A549 (cell line): ENCODE measurements at regions not wholly inside any gene's neighbourhood (a gene's known extent, or its start where the extent isn't known, plus 50 kb on each side); places are given as distances from the start of the nearest gene placed in this dataset.

Experiments used
- ATAC-seq, 2 experiments: fragments of 200-7000 bp in 1 of 2; fragments of >200 bp in 1 of 2; cut with Nextera tagmentation in 1 of 2; cut with Tn5 transposase in 1 of 2; 3 replicates each; pipeline versions ENCODE4 v1.8.0 to v1.9.1; 2018 to 2020; ENCODE audit warnings: mild to moderate bottlenecking in 1 of 2, moderate library complexity in 1 of 2
- CTCF ChIA-PET: fragments of 300-600 bp; sonication (Branson Sonifier 250); formaldehyde crosslinking; extraction: SDS; loops from one replicate; lab custom pipeline; 2021; ENCODE audit warnings: antibody characterized with exemption, inconsistent platforms; lab: Yijun Ruan, JAX
- POLR2A ChIA-PET: fragments of 350-600 bp; formaldehyde crosslinking; extraction: SDS; loops from one replicate; lab custom pipeline; 2021; ENCODE audit warnings: antibody characterized with exemption, inconsistent platforms; lab: Yijun Ruan, JAX
- DNase-seq, 2 experiments: peaks; one replicate each; pipeline versions ENCODE4 v3.0.0 to v3.0.0-alpha.2; 2011 to 2016; ENCODE audit warnings: low read depth in 1 of 2, low spot score in 1 of 2
- FAIRE-seq: peaks from 2 replicates; lab custom pipeline; 2011; peaks lifted over from hg19 to GRCh38; lab: Jason Lieb, UNC
- H3K27ac ChIP-seq, 2 experiments: fragments of >200 bp; sonication (Bioruptor Twin); formaldehyde crosslinking; 3 replicates each; pipeline ENCODE4 v1.5.1; 2016 to 2017
- H3K4me1 ChIP-seq: fragments of >200 bp; sonication (Bioruptor Twin); formaldehyde crosslinking; 3 replicates; pipeline ENCODE4 v1.6.1; 2016
- H3K4me2 ChIP-seq: fragments of >200 bp; sonication (Bioruptor Twin); formaldehyde crosslinking; 3 replicates; pipeline ENCODE4 v1.6.1; 2016
- H3K4me3 ChIP-seq: fragments of >200 bp; sonication (Bioruptor Twin); formaldehyde crosslinking; 3 replicates; pipeline ENCODE4 v1.5.1; 2016
- H3K9me3 ChIP-seq: fragments of >200 bp; sonication (Bioruptor Twin); formaldehyde crosslinking; 3 replicates; pipeline ENCODE4 v1.6.1; 2016
- BHLHE40 ChIP-seq: IDR thresholded peaks from 2 replicates; pipeline ENCODE4 v1.6.1; 2012; ENCODE audit warnings: low read depth, low read length, inconsistent platforms
- CBX2 ChIP-seq: fragments of 200-600 bp; sonication (generic); IDR thresholded peaks from 2 replicates; pipeline ENCODE4 v1.6.1; 2016; ENCODE audit warnings: low read depth, mild to moderate bottlenecking, borderline replicate concordance
- CEBPB ChIP-seq, 2 experiments: fragments of >200 bp in 1 of 2; sonication (Bioruptor Twin) in 1 of 2; formaldehyde crosslinking in 1 of 2; IDR thresholded peaks; 2 replicates each; pipeline ENCODE4 v1.6.1; 2012 to 2016
- CHD2 ChIP-seq: fragments of 150-350 bp; IDR thresholded peaks from 2 replicates; pipeline ENCODE4 v1.6.1; 2014; ENCODE audit warnings: low read length; ENCODE audit not compliant: partially characterized antibody
- HDAC2 ChIP-seq: fragments of 200-600 bp; sonication (generic); IDR thresholded peaks from 2 replicates; pipeline ENCODE4 v1.6.1; 2016
- MAFK ChIP-seq: fragments of 450-650 bp; IDR thresholded peaks from 2 replicates; pipeline ENCODE4 v1.6.1; 2014; ENCODE audit not compliant: partially characterized antibody
- MYC ChIP-seq: IDR thresholded peaks from 2 replicates; pipeline ENCODE4 v1.6.1; 2012; ENCODE audit warnings: mild to moderate bottlenecking, inconsistent platforms, low read length, improper control_type of control experiment, borderline replicate concordance
- TP53 ChIP-seq: fragments of 250-450 bp; sonication (Bioruptor Pico); IDR thresholded peaks from 2 replicates; pipeline ENCODE4 v1.5.0; 2021; ENCODE audit warnings: mild to moderate bottlenecking, moderate library complexity
- ZSCAN20 ChIP-seq: fragments of 250-450 bp; sonication (Bioruptor Pico); IDR thresholded peaks from 2 replicates; pipeline ENCODE4 v1.8.0; 2022; ENCODE audit warnings: mild to moderate bottlenecking, moderate library complexity
- WGBS: methylation state at CpG from one replicate; pipeline ENCODE4 v1.1.6; 2017; ENCODE audit errors: missing lambda C conversion rate; 5-methylcytosine and 5-hydroxymethylcytosine counted together
- TF ChIP-seq, protein P1 (sequence below): fragments of >200 bp; sonication (Bioruptor Twin); formaldehyde crosslinking; IDR thresholded peaks from 3 replicates; pipeline ENCODE4 v1.5.1; 2016
- TF ChIP-seq, protein P2 (sequence below): IDR thresholded peaks from 2 replicates; pipeline ENCODE4 v1.6.1; 2012
- TF ChIP-seq, protein P3 (sequence below): IDR thresholded peaks from 2 replicates; pipeline ENCODE4 v1.6.1; 2012; ENCODE audit warnings: low read depth, borderline replicate concordance
- TF ChIP-seq, protein P4 (sequence below): fragments of 250-450 bp; sonication (Bioruptor Pico); IDR thresholded peaks from 2 replicates; pipeline ENCODE4 v1.5.0; 2021; ENCODE audit warnings: mild to moderate bottlenecking, moderate library complexity, borderline replicate concordance

DNA sequence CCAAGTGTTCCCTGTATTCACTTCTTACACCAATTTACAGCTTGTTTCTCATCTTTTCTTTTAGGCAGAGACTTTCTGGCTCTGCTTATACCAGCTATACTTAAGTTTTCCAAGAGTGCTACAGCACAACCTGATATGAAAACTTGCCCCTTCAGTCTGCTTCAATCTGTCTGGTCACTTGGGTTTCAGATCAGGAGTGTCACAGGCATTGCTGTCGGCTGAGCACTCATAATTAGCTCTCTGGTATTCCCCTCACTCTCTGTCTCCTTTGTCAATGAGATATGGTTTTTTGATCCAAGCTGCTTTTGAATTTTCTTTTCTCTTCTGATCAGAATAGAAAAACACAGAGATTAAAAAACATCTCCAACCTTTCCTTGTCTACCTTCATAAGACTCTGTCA lies 194.9 kb upstream of the UMPS start:
- CTCF ChIA-PET = interaction anchor here (0.9 kb wide), 1 partner anchor 15 kb away, joined by 3 read pairs; no protein-coding TSS in a partner anchor
- Histone ChIP-seq H3K27ac (no peak overlapping the region), H3K4me3 (no peak overlapping the region), H3K4me2 (no peak overlapping the region), H3K4me1 (no peaks in the 10 kb centered on the region), H3K9me3 (no peaks in the 10 kb centered on the region)
- POLR2A ChIA-PET = interaction anchor here (0.7 kb wide), 1 partner anchor 45 kb away, joined by 3 read pairs; no protein-coding TSS in a partner anchor
- FAIRE-seq (no peak), ATAC-seq (no peak), DNase-seq (no peak)
- WGBS = 10% methylated on average over 1 of the region's 1 CpG
- TF ChIP-seq, protein P1, sequence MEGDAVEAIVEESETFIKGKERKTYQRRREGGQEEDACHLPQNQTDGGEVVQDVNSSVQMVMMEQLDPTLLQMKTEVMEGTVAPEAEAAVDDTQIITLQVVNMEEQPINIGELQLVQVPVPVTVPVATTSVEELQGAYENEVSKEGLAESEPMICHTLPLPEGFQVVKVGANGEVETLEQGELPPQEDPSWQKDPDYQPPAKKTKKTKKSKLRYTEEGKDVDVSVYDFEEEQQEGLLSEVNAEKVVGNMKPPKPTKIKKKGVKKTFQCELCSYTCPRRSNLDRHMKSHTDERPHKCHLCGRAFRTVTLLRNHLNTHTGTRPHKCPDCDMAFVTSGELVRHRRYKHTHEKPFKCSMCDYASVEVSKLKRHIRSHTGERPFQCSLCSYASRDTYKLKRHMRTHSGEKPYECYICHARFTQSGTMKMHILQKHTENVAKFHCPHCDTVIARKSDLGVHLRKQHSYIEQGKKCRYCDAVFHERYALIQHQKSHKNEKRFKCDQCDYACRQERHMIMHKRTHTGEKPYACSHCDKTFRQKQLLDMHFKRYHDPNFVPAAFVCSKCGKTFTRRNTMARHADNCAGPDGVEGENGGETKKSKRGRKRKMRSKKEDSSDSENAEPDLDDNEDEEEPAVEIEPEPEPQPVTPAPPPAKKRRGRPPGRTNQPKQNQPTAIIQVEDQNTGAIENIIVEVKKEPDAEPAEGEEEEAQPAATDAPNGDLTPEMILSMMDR = no peak
- TF ChIP-seq TP53 (CRISPR knock-in tag) (no peak), CBX2 (no peak), HDAC2 (no peak)

DNA sequence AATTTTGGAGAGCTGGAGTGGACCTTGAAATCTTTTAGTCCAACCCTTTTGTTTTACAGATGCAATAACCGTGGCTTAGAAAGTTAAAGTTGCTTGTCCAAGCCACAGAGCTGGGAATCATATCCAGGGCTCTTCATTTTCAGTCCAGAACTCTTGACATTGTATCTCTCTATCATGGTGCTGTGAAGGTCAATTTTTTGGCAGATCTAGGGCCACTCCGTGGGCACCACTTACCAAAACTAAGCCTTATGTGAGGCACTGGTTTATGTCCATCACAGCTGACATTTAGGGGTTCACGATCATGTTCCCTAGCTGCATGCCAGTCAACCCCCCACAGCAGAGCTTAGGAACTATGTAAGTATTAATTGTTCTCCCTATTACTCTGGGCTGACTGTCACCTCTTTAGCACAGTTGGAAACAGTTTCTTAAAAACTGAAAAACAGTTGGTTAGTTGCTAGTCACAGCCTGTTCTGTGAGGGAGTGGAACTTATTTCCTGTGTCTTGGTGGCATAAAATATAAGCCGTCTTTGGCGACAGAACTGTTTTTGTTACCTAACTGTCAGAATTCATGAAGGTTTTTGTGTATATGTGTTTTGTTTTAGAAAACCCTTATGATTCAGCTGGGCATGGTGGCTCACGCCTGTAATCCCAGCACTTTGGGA lies 189.6 kb upstream of the UMPS start:
- Histone ChIP-seq H3K27ac (no peak overlapping the region), H3K4me1 (no peaks in the 10 kb centered on the region), H3K4me3 (no peak overlapping the region)
- no peak for FAIRE-seq
- POLR2A ChIA-PET = no interaction called here
- TF ChIP-seq CHD2 (no peak), MAFK (no peak), BHLHE40 (no peak)
- TF ChIP-seq, all 56 proteins: peak for 0
- CTCF ChIA-PET = interaction anchor here (0.5 to 4.4 kb wide), 5 partner anchors 10 to 889 kb away, joined by 3 to 15 read pairs (median 3); no protein-coding TSS in a partner anchor
- Histone ChIP-seq H3K4me2 (no peak overlapping the region), H3K9me3 (no peaks in the 10 kb centered on the region)
- 53% methylated on average over 6 of the region's 6 CpGs for WGBS
- DNase-seq (no peak), ATAC-seq (no peak)

DNA sequence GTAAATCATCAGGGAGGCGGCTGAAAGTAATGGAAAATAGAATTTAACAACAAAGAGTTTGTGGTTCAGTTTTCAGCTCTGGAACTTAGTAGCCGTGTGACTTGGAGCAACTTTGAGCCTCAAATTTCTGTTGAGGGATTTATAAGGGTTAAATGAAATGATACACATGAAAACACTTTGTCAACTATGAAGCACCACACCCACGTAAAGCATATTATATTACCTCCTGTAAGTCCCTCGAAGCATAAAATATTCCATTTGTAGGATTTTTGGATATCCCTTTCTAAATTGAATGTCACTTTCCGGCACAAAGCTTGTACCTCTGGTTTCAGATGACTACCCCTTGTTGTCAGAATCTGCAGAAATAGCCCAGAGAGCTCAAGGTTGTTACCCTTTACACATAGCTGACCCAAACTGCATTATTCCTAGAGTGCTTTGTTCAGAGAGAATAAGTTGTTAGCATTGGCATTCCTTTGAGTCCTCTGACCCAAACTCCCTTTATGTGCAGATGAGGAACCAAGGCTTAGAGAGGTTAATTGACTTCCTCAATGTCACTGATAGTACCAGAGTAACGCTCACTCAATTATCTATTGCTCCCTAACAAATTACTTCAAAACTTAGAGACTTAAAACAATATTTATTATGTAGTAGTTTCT lies 187.9 kb upstream of the UMPS start:
- Histone ChIP-seq H3K9me3 (no peaks in the 10 kb centered on the region), H3K4me1 (no peaks in the 10 kb centered on the region), H3K4me3 (no peak overlapping the region), H3K4me2 (no peak overlapping the region), H3K27ac (no peak overlapping the region)
- ATAC-seq = no peak
- FAIRE-seq = no peak
- TF ChIP-seq CEBPB (IDR thresholded peaks at IDR 0.05) (no peak), ZSCAN20 (CRISPR knock-in tag) (no peak), MYC (no peak)
- TF ChIP-seq, protein P2, sequence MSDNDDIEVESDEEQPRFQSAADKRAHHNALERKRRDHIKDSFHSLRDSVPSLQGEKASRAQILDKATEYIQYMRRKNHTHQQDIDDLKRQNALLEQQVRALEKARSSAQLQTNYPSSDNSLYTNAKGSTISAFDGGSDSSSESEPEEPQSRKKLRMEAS = no peak
- TF ChIP-seq, protein P3, sequence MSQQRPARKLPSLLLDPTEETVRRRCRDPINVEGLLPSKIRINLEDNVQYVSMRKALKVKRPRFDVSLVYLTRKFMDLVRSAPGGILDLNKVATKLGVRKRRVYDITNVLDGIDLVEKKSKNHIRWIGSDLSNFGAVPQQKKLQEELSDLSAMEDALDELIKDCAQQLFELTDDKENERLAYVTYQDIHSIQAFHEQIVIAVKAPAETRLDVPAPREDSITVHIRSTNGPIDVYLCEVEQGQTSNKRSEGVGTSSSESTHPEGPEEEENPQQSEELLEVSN = no peak
- TF ChIP-seq, protein P4, sequence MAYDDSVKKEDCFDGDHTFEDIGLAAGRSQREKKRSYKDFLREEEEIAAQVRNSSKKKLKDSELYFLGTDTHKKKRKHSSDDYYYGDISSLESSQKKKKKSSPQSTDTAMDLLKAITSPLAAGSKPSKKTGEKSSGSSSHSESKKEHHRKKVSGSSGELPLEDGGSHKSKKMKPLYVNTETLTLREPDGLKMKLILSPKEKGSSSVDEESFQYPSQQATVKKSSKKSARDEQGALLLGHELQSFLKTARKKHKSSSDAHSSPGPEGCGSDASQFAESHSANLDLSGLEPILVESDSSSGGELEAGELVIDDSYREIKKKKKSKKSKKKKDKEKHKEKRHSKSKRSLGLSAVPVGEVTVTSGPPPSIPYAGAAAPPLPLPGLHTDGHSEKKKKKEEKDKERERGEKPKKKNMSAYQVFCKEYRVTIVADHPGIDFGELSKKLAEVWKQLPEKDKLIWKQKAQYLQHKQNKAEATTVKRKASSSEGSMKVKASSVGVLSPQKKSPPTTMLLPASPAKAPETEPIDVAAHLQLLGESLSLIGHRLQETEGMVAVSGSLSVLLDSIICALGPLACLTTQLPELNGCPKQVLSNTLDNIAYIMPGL (CRISPR knock-in tag) = no peak
- ChIA-PET CTCF (interaction anchor here (0.6 to 4.4 kb wide), 6 partner anchors 8 to 890 kb away, joined by 3 to 15 read pairs (median 3); no protein-coding TSS in a partner anchor), POLR2A (no interaction called here)
- WGBS = 43% methylated on average over 6 of the region's 6 CpGs
- no peak for DNase-seq
